H1 (cell line): ENCODE measurements at regions not wholly inside any gene's neighbourhood (a gene's known extent, or its start where the extent isn't known, plus 50 kb on each side); places are given as distances from the start of the nearest gene placed in this dataset.

Experiments used
- CTCF ChIA-PET: fragments of 300-600 bp; sonication (Branson Sonifier 250); formaldehyde crosslinking; loops from one replicate; lab custom pipeline; 2021; ENCODE audit not compliant: partially characterized antibody; lab: Charles Lee
- POLR2A ChIA-PET: fragments of 300-600 bp; sonication (Branson Sonifier 250); formaldehyde crosslinking; loops from one replicate; lab custom pipeline; 2021; ENCODE audit warnings: inconsistent platforms; ENCODE audit not compliant: partially characterized antibody; lab: Charles Lee
- DNase-seq, 2 experiments: peaks; one replicate each; pipeline versions ENCODE4 v3.0.0 to v3.0.0-alpha.2; 2010 to 2022; ENCODE audit warnings: low spot score in 2 of 2, low read depth in 1 of 2, mixed read lengths in 1 of 2
- FAIRE-seq: peaks from 2 replicates; lab custom pipeline; 2011; peaks lifted over from hg19 to GRCh38; lab: Jason Lieb, UNC
- H2AFZ ChIP-seq: 2 replicates; pipeline ENCODE4 v1.8.1; 2012; ENCODE audit warnings: low read length, inconsistent platforms
- H2AK5ac ChIP-seq: 2 replicates; pipeline ENCODE4 v1.6.1; 2013; ENCODE audit warnings: low read depth, low read length
- H2BK120ac ChIP-seq: replicated peaks from 2 replicates; pipeline ENCODE3; 2013; ENCODE audit warnings: low read depth, low read length, inconsistent platforms
- H2BK12ac ChIP-seq: 2 replicates; pipeline ENCODE4 v1.6.1; 2013; ENCODE audit warnings: low read depth, low read length
- H2BK15ac ChIP-seq: 2 replicates; pipeline ENCODE4 v1.6.1; 2013; ENCODE audit warnings: low read length
- H2BK20ac ChIP-seq: 2 replicates; pipeline ENCODE4 v1.6.1; 2013; ENCODE audit warnings: low read length
- H2BK5ac ChIP-seq: 2 replicates; pipeline ENCODE4 v1.6.1; 2013; ENCODE audit warnings: low read depth, low read length
- H3K14ac ChIP-seq: 2 replicates; pipeline ENCODE4 v1.6.1; 2013; ENCODE audit warnings: inconsistent platforms; ENCODE audit not compliant: insufficient read length
- H3K18ac ChIP-seq: 2 replicates; pipeline ENCODE4 v1.6.1; 2013; ENCODE audit warnings: low read length; ENCODE audit errors: extremely low read depth
- H3K23ac ChIP-seq: 2 replicates; pipeline ENCODE4 v1.6.1; 2013; ENCODE audit warnings: inconsistent platforms; ENCODE audit not compliant: insufficient read length
- H3K23me2 ChIP-seq: 2 replicates; pipeline ENCODE4 v1.6.1; 2013; ENCODE audit warnings: low read depth, low read length
- H3K27ac ChIP-seq: 2 replicates; pipeline ENCODE4 v1.6.1; 2011; ENCODE audit warnings: low read depth, low read length, inconsistent platforms
- H3K27me3 ChIP-seq, 4 experiments: replicated peaks in 1 of 4; 1 replicate in 1 of 4; 2 replicates in 3 of 4; pipeline versions ENCODE4 v1.6.1 to v1.8.1; 2011 to 2013; ENCODE audit warnings: low read length in 3 of 4, mild to moderate bottlenecking in 3 of 4, inconsistent platforms in 2 of 4, mixed read lengths in 2 of 4, moderate library complexity in 1 of 4; ENCODE audit not compliant: control insufficient read depth in 3 of 4, insufficient read depth in 3 of 4; ENCODE audit errors: extremely low read depth in 1 of 4
- H3K36me3 ChIP-seq, 4 experiments: 2 replicates each; pipeline versions ENCODE4 v1.6.1 to v1.8.1; 2011 to 2013; ENCODE audit warnings: mild to moderate bottlenecking in 4 of 4, low read length in 3 of 4, moderate library complexity in 2 of 4, control low read depth in 1 of 4, inconsistent platforms in 1 of 4; ENCODE audit not compliant: insufficient read depth in 4 of 4, control insufficient read depth in 2 of 4
- H3K4ac ChIP-seq: replicated peaks from 2 replicates; pipeline ENCODE3; 2013; ENCODE audit warnings: low read length, low read depth, mixed read lengths, inconsistent platforms; ENCODE audit not compliant: insufficient read length
- H3K4me1 ChIP-seq, 4 experiments: replicated peaks in 1 of 4; 1 replicate in 1 of 4; 2 replicates in 3 of 4; pipeline versions ENCODE4 v1.6.1 to v1.8.1; 2011 to 2013; ENCODE audit warnings: low read length in 3 of 4, inconsistent platforms in 2 of 4, mixed read lengths in 1 of 4; ENCODE audit not compliant: insufficient read depth in 4 of 4, control insufficient read depth in 3 of 4
- H3K4me2 ChIP-seq, 2 experiments: 2 replicates each; pipeline versions ENCODE4 v1.6.1 to v1.8.1; 2011 to 2013; ENCODE audit warnings: low read depth in 2 of 2, low read length in 2 of 2, control low read depth in 1 of 2, inconsistent platforms in 1 of 2, mild to moderate bottlenecking in 1 of 2; ENCODE audit not compliant: insufficient read depth in 1 of 2
- H3K4me3 ChIP-seq, 4 experiments: fragments of 200-600, 300-600 bp in 1 of 4; sonication (generic), shearing (Covaris generic), sonication (Bioruptor Twin) in 1 of 4; 2 replicates each; pipeline versions ENCODE4 v1.5.1 to v1.8.1; 2011 to 2016; ENCODE audit warnings: low read length in 4 of 4, low read depth in 3 of 4, control low read depth in 2 of 4, inconsistent platforms in 2 of 4, mild to moderate bottlenecking in 2 of 4, mixed read lengths in 1 of 4, moderate library complexity in 1 of 4; ENCODE audit not compliant: insufficient read depth in 2 of 4; ENCODE audit errors: extremely low read depth in 1 of 4
- H3K56ac ChIP-seq: replicated peaks from 2 replicates; pipeline ENCODE3; 2013; ENCODE audit warnings: low read depth, mild to moderate bottlenecking, mixed read lengths, low read length, inconsistent platforms; ENCODE audit not compliant: insufficient read length
- H3K79me1 ChIP-seq: 2 replicates; pipeline ENCODE4 v1.6.1; 2013; ENCODE audit warnings: low read depth, low read length, control low read depth
- H3K79me2 ChIP-seq, 2 experiments: 2 replicates each; pipeline versions ENCODE4 v1.6.1 to v1.8.1; 2012 to 2013; ENCODE audit warnings: low read length in 2 of 2, mild to moderate bottlenecking in 2 of 2, inconsistent platforms in 1 of 2; ENCODE audit not compliant: insufficient read depth in 2 of 2, control insufficient read depth in 1 of 2
- H3K9ac ChIP-seq, 4 experiments: replicated peaks in 1 of 4; 1 replicate in 1 of 4; 2 replicates in 3 of 4; pipeline versions ENCODE4 v1.6.1 to v1.8.1; 2011 to 2013; ENCODE audit warnings: low read depth in 3 of 4, low read length in 3 of 4, control low read depth in 2 of 4, mild to moderate bottlenecking in 2 of 4, moderate library complexity in 2 of 4, inconsistent platforms in 1 of 4; ENCODE audit errors: extremely low read depth in 1 of 4
- H3K9me3 ChIP-seq, 2 experiments: 2 replicates each; pipeline versions ENCODE4 v1.6.1 to v1.8.1; 2012 to 2013; ENCODE audit warnings: mild to moderate bottlenecking in 2 of 2, moderate library complexity in 2 of 2, control low read depth in 1 of 2, inconsistent platforms in 1 of 2, low read depth in 1 of 2, low read length in 1 of 2, mixed read lengths in 1 of 2; ENCODE audit not compliant: insufficient read depth in 2 of 2
- H4K20me1 ChIP-seq, 2 experiments: replicated peaks in 1 of 2; 2 replicates each; pipeline versions ENCODE3 to v1.8.1; 2011 to 2013; ENCODE audit warnings: inconsistent platforms in 2 of 2, low read length in 2 of 2, mild to moderate bottlenecking in 1 of 2; ENCODE audit not compliant: insufficient read depth in 2 of 2, control insufficient read depth in 1 of 2
- H4K5ac ChIP-seq: 2 replicates; pipeline ENCODE4 v1.6.1; 2013; ENCODE audit warnings: low read length, low read depth, mixed read lengths, inconsistent platforms; ENCODE audit not compliant: insufficient read length
- H4K8ac ChIP-seq: 2 replicates; pipeline ENCODE4 v1.8.0; 2013; ENCODE audit warnings: mild to moderate bottlenecking, moderate library complexity, low read length, inconsistent platforms; ENCODE audit not compliant: insufficient read depth; ENCODE audit errors: extremely low read depth
- H4K91ac ChIP-seq: replicated peaks from 2 replicates; pipeline ENCODE3; 2013; ENCODE audit warnings: low read length, mixed read lengths, inconsistent platforms; ENCODE audit not compliant: insufficient read length
- CBX5 ChIP-seq: fragments of 300-800, 300-1000 bp; sonication (generic); IDR thresholded peaks from 2 replicates; pipeline ENCODE4 v1.7.1; 2016; ENCODE audit warnings: antibody characterized with exemption, low read length, low read depth
- MAX ChIP-seq: IDR thresholded peaks from 2 replicates; pipeline ENCODE4 v1.6.1; 2012; ENCODE audit warnings: inconsistent platforms
- TF ChIP-seq, protein P1 (sequence below), 3 experiments: IDR thresholded peaks; 1 replicate in 2 of 3; 2 replicates in 1 of 3; pipeline versions ENCODE4 v1.5.1 to v1.6.1; 2011; ENCODE audit warnings: low read length in 3 of 3, mild to moderate bottlenecking in 3 of 3, inconsistent platforms in 2 of 3, low read depth in 1 of 3, moderate library complexity in 1 of 3; ENCODE audit not compliant: insufficient read depth in 1 of 3; ENCODE audit errors: control extremely low read depth in 1 of 3

GRCh38 chr9:95813923-95814322 lies 61.6 kb upstream of the ERCC6L2 start:
- no peak for TF ChIP-seq CBX5
- TF ChIP-seq, protein P1, sequence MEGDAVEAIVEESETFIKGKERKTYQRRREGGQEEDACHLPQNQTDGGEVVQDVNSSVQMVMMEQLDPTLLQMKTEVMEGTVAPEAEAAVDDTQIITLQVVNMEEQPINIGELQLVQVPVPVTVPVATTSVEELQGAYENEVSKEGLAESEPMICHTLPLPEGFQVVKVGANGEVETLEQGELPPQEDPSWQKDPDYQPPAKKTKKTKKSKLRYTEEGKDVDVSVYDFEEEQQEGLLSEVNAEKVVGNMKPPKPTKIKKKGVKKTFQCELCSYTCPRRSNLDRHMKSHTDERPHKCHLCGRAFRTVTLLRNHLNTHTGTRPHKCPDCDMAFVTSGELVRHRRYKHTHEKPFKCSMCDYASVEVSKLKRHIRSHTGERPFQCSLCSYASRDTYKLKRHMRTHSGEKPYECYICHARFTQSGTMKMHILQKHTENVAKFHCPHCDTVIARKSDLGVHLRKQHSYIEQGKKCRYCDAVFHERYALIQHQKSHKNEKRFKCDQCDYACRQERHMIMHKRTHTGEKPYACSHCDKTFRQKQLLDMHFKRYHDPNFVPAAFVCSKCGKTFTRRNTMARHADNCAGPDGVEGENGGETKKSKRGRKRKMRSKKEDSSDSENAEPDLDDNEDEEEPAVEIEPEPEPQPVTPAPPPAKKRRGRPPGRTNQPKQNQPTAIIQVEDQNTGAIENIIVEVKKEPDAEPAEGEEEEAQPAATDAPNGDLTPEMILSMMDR (IDR thresholded peaks at IDR 0.05; ENCODE audit: control extremely low read depth in 1 of 3, insufficient read depth in 1 of 3, low read depth in 1 of 3, low read length in 3 of 3), result no peak
- no peak for TF ChIP-seq MAX
- TF ChIP-seq, all 59 proteins: peak for 0
- Histone ChIP-seq H2BK120ac (no peak overlapping the region), H3K4ac (no peak overlapping the region), H3K4me1 (peaks cover 0 to 7% (median 0%) of the 10 kb centered on the region in 4 experiments; a peak in 3 of 7 replicates), H2BK15ac (no peak overlapping the region), H4K8ac (no peak overlapping the region), H2AK5ac (no peak overlapping the region), H3K27me3 (no peaks in the 10 kb centered on the region), H2AFZ (no peak overlapping the region), H3K56ac (no peak overlapping the region), H2BK12ac (no peak overlapping the region), H3K14ac (no peak overlapping the region), H3K9me3 (no peaks in the 10 kb centered on the region), H3K18ac (no peak overlapping the region), H3K79me1 (no peaks in the 10 kb centered on the region), H2BK5ac (no peak overlapping the region), H3K23ac (no peak overlapping the region), H3K4me2 (no peak overlapping the region), H3K27ac (no peak overlapping the region), H3K23me2 (no peaks in the 10 kb centered on the region), H3K9ac (no peak overlapping the region), H4K20me1 (no peaks in the 10 kb centered on the region), H2BK20ac (no peak overlapping the region), H4K5ac (no peak overlapping the region), H4K91ac (no peak overlapping the region), H3K4me3 (no peak overlapping the region), H3K79me2 (no peaks in the 10 kb centered on the region), H3K36me3 (no peaks in the 10 kb centered on the region)
- FAIRE-seq, result no peak
- DNase-seq, result no peak
- ChIA-PET POLR2A (no interaction called here), CTCF (no interaction called here)
